ENCODE measurements at regions not wholly inside any gene's neighbourhood (a gene's known extent, or its start where the extent isn't known, plus 50 kb on each side); places are given as distances from the start of the nearest gene placed in this dataset.

GRCh38 chr9:120175031-120175430, 404.9 kb downstream of the CDK5RAP2 start:
- no peak overlapping the region for H3K4me3 ChIP-seq (ENCODE audit: low read length)
- no peaks in the 10 kb centered on the region for H4K20me1 ChIP-seq (ENCODE audit: insufficient read depth, low read length)
- H3F3A ChIP-seq (ENCODE audit: insufficient read depth, low read length), result no peaks in the 10 kb centered on the region
- no peak overlapping the region for H3K4me2 ChIP-seq (ENCODE audit: low read depth, low read length)
- H3K79me2 ChIP-seq (ENCODE audit: low read length), result no peaks in the 10 kb centered on the region
- H3K9me2 ChIP-seq (replicated peaks; ENCODE audit: insufficient read depth, low read length), result no peaks in the 10 kb centered on the region
- H3K27me3 ChIP-seq (replicated peaks; ENCODE audit: insufficient read depth, low read length), result no peaks in the 10 kb centered on the region
- H3K9me3 ChIP-seq (replicated peaks; ENCODE audit: insufficient read depth, low read length), result no peaks in the 10 kb centered on the region
- TF ChIP-seq EZH2 (optimal IDR thresholded peaks at IDR 0.05; ENCODE audit: low read depth, low read length) (no peak), EZH2phosphoT487 (IDR thresholded peaks at IDR 0.05; ENCODE audit: low read length) (no peak), CTCF (IDR thresholded peaks at IDR 0.05; ENCODE audit: low read length) (no peak)
- H3K9ac ChIP-seq (ENCODE audit: low read length), result no peak overlapping the region
- DNase-seq, result no peak
- H3K4me1 ChIP-seq (ENCODE audit: low read length), result no peaks in the 10 kb centered on the region
- H3K36me3 ChIP-seq (replicated peaks; ENCODE audit: insufficient read depth, low read length), result no peaks in the 10 kb centered on the region
- H2AFZ ChIP-seq (ENCODE audit: low read length), result no peak overlapping the region
- H3K27ac ChIP-seq (ENCODE audit: low read length), result no peak overlapping the region

- H3K4me2 ChIP-seq (ENCODE audit: low read depth, low read length), result no peak overlapping the region
- H3K9ac ChIP-seq (ENCODE audit: low read length), result no peak overlapping the region
- no peak overlapping the region for H2AFZ ChIP-seq (ENCODE audit: low read length)
- no peaks in the 10 kb centered on the region for H3K36me3 ChIP-seq (replicated peaks; ENCODE audit: insufficient read depth, low read length)
- H3K9me3 ChIP-seq (replicated peaks; ENCODE audit: insufficient read depth, low read length), result no peaks in the 10 kb centered on the region
- H3K79me2 ChIP-seq (ENCODE audit: low read length), result no peaks in the 10 kb centered on the region
- DNase-seq, result no peak
- H3F3A ChIP-seq (ENCODE audit: insufficient read depth, low read length), result no peaks in the 10 kb centered on the region
- H3K4me3 ChIP-seq (ENCODE audit: low read length), result no peak overlapping the region
- no peaks in the 10 kb centered on the region for H3K9me2 ChIP-seq (replicated peaks; ENCODE audit: insufficient read depth, low read length)
- H3K4me1 ChIP-seq (ENCODE audit: low read length), result no peaks in the 10 kb centered on the region
- TF ChIP-seq EZH2 (optimal IDR thresholded peaks at IDR 0.05; ENCODE audit: low read depth, low read length) (no peak), CTCF (IDR thresholded peaks at IDR 0.05; ENCODE audit: low read length) (no peak), EZH2phosphoT487 (IDR thresholded peaks at IDR 0.05; ENCODE audit: low read length) (no peak)
- no peaks in the 10 kb centered on the region for H3K27me3 ChIP-seq (replicated peaks; ENCODE audit: insufficient read depth, low read length)
- no peak overlapping the region for H3K27ac ChIP-seq (ENCODE audit: low read length)
- H4K20me1 ChIP-seq (ENCODE audit: insufficient read depth, low read length), result no peaks in the 10 kb centered on the region
Measured at GRCh38 chr9:120161776-120162175, 418.2 kb downstream of the CDK5RAP2 start.

GRCh38 chr9:120158221-120158620, 421.7 kb downstream of the CDK5RAP2 start:
- DNase-seq, result no peak
- TF ChIP-seq EZH2 (optimal IDR thresholded peaks at IDR 0.05; ENCODE audit: low read depth, low read length) (no peak), EZH2phosphoT487 (IDR thresholded peaks at IDR 0.05; ENCODE audit: low read length) (no peak), CTCF (IDR thresholded peaks at IDR 0.05; ENCODE audit: low read length) (no peak)
- no peak overlapping the region for H3K4me3 ChIP-seq (ENCODE audit: low read length)
- no peaks in the 10 kb centered on the region for H3K4me1 ChIP-seq (ENCODE audit: low read length)
- no peaks in the 10 kb centered on the region for H3K9me3 ChIP-seq (replicated peaks; ENCODE audit: insufficient read depth, low read length)
- no peak overlapping the region for H3K4me2 ChIP-seq (ENCODE audit: low read depth, low read length)
- no peak overlapping the region for H3K27ac ChIP-seq (ENCODE audit: low read length)
- no peaks in the 10 kb centered on the region for H3K9me2 ChIP-seq (replicated peaks; ENCODE audit: insufficient read depth, low read length)
- H2AFZ ChIP-seq (ENCODE audit: low read length), result no peak overlapping the region
- H3F3A ChIP-seq (ENCODE audit: insufficient read depth, low read length), result no peaks in the 10 kb centered on the region
- no peaks in the 10 kb centered on the region for H4K20me1 ChIP-seq (ENCODE audit: insufficient read depth, low read length)
- no peaks in the 10 kb centered on the region for H3K27me3 ChIP-seq (replicated peaks; ENCODE audit: insufficient read depth, low read length)
- H3K79me2 ChIP-seq (ENCODE audit: low read length), result no peaks in the 10 kb centered on the region
- H3K9ac ChIP-seq (ENCODE audit: low read length), result no peak overlapping the region
- no peaks in the 10 kb centered on the region for H3K36me3 ChIP-seq (replicated peaks; ENCODE audit: insufficient read depth, low read length)

All from MM.1S (cell line).